ENCODE measurements at regions not wholly inside any gene's neighbourhood (a gene's known extent, or its start where the extent isn't known, plus 50 kb on each side); places are given as distances from the start of the nearest gene placed in this dataset.

DNA sequence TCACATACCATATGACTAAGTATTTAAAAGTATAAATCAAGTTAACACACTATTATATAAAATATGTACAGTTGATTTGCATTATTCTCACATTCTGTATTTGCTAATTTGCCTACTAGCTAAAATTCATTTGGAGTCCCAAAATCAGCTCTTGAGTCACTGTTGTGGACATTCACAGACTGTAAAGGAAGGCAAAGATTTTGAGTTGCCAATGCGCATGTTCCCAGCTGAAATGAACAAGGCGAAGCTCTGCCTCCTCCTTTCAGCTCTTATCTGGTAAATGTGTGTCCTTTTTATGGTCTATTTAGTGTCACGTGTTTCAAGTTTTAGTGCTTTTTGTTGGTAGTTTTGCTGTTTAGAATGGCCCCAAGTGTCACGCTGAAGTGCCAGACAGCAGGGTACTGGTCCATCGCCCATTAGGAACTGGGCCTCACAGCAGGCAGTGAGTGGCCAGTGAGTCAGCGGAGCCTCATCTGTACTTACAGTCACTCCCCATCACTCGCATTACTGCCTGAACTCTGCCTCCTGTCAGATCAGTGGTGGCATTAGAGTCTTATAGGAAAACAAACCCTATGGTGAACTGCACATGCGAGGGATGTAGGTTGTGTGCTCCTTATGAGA lies 87.2 kb upstream of the ADTRP start:
- TF ChIP-seq REPIN1 (tag by site-specific recombination; IDR thresholded peaks at IDR 0.05; ENCODE audit: low read depth), result no peak
- TF ChIP-seq YY2 (tag by site-specific recombination; IDR thresholded peaks at IDR 0.05), result no peak
- TF ChIP-seq ZNF416 (tag by site-specific recombination; IDR thresholded peaks at IDR 0.05), result no peak
- TF ChIP-seq SETDB1 (IDR thresholded peaks at IDR 0.05; ENCODE audit: insufficient read length, low read length), result no peak
- no peak for TF ChIP-seq ZNF707 (tag by site-specific recombination; IDR thresholded peaks at IDR 0.05)
- no peak for TF ChIP-seq HOXA7 (CRISPR knock-in tag; IDR thresholded peaks at IDR 0.05; ENCODE audit: borderline replicate concordance)
- TF ChIP-seq ZNF302 (tag by site-specific recombination; IDR thresholded peaks at IDR 0.05; ENCODE audit: low read depth), result no peak
- no peak for TF ChIP-seq ZSCAN23 (tag by site-specific recombination; IDR thresholded peaks at IDR 0.05)
- TF ChIP-seq ZNF239 (tag by site-specific recombination; IDR thresholded peaks at IDR 0.05), result no peak
- TF ChIP-seq ZNF704 (tag by site-specific recombination; IDR thresholded peaks at IDR 0.05), result no peak
- no peak for TF ChIP-seq ZNF510 (tag by site-specific recombination; IDR thresholded peaks at IDR 0.05; ENCODE audit: insufficient replicate concordance)
- no peak for TF ChIP-seq ZNF292 (tag by site-specific recombination; IDR thresholded peaks at IDR 0.05; ENCODE audit: borderline replicate concordance, low read depth)
- no peak for TF ChIP-seq GFI1B (tag by site-specific recombination; IDR thresholded peaks at IDR 0.05)
- Histone ChIP-seq H3K4me3 (ENCODE audit: low read depth, low read length) (no peak overlapping the region), H3K9me3 (ENCODE audit: control insufficient read depth, insufficient read depth, low read depth, low read length) (no peaks in the 10 kb centered on the region), H3K36me3 (ENCODE audit: control insufficient read depth in 2 of 2, insufficient read depth in 1 of 2, low read length in 2 of 2) (no peaks in the 10 kb centered on the region), H3K27ac (ENCODE audit: extremely low read depth, low read depth, low read length) (no peak overlapping the region), H3K4me1 (ENCODE audit: control insufficient read depth, insufficient read depth, low read length) (no peaks in the 10 kb centered on the region)
- POLR2A ChIA-PET, result no interaction called here
- CTCF ChIA-PET, result interaction anchor here (0.7 to 1.2 kb wide), 3 partner anchors 32 to 932 kb away, joined by 3 to 4 read pairs (median 3); no protein-coding TSS in a partner anchor

DNA sequence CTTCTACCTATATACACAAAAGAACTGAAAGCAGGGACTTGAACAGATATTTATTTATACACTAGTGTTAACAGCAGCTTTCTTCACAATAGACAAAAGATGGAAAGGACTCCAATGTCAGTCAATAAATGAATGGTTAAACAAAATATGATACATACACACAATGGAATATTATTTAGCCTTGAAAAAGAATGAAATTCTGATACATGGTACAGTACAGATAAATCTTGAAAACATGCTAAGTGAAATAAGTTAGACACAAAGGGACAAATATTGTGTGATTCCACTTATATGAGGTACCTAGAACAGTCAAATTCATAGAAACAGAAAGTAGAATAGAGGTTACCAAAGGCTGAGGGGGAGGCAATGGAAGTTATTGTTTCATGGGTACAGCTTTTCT lies 79.8 kb upstream of the ADTRP start:
- ChIA-PET POLR2A (no interaction called here), CTCF (interaction anchor here (0.8 kb wide), 1 partner anchor 205 kb away, joined by 3 read pairs; no protein-coding TSS in a partner anchor)
- TF ChIP-seq ZNF23 (tag by site-specific recombination; IDR thresholded peaks at IDR 0.05; ENCODE audit: borderline replicate concordance) (no peak), ZNF146 (tag by site-specific recombination; IDR thresholded peaks at IDR 0.05) (peak; percentile 56; the same call in 1 of the 2 replicates)

DNA sequence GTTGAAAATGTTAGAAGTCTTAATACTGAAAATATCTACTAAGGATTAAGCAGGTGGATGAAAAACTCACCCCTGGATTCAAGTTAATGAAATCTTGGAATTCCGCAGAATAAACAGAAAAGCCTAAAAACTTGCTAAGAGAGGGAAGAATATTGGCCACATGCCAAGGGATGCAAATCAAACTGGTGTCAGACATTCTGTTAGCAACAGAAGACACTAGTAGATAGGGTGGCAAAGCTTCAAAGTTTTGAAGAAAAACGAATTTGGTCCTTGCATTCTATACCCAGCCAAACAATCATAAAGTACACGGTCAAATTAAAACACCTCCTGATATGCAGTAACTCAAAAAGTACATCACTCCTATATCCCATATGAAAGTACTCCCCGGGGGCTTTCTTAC lies 77.1 kb upstream of the ADTRP start:
- no peaks in the 10 kb centered on the region for H3K4me1 ChIP-seq (ENCODE audit: control insufficient read depth, insufficient read depth, low read length)
- POLR2A ChIA-PET, result no interaction called here
- H3K4me3 ChIP-seq (ENCODE audit: low read depth, low read length), result no peak overlapping the region
- TF ChIP-seq ZNF112 (tag by site-specific recombination; IDR thresholded peaks at IDR 0.05), result no peak
- no peak for TF ChIP-seq ZNF366 (tag by site-specific recombination; conservative IDR thresholded peaks at IDR 0.05)
- TF ChIP-seq ZNF350 (tag by site-specific recombination; IDR thresholded peaks at IDR 0.05), result no peak
- TF ChIP-seq ZNF791 (tag by site-specific recombination; IDR thresholded peaks at IDR 0.05), result no peak
- no peak for TF ChIP-seq ZNF155 (tag by site-specific recombination; IDR thresholded peaks at IDR 0.05)
- no peak for TF ChIP-seq BCL11A (tag by site-specific recombination; IDR thresholded peaks at IDR 0.05; ENCODE audit: low read depth)
- TF ChIP-seq BCL6B (tag by site-specific recombination; IDR thresholded peaks at IDR 0.05), result no peak
- no peak for TF ChIP-seq ZNF660 (tag by site-specific recombination; IDR thresholded peaks at IDR 0.05)
- TF ChIP-seq, protein P1, sequence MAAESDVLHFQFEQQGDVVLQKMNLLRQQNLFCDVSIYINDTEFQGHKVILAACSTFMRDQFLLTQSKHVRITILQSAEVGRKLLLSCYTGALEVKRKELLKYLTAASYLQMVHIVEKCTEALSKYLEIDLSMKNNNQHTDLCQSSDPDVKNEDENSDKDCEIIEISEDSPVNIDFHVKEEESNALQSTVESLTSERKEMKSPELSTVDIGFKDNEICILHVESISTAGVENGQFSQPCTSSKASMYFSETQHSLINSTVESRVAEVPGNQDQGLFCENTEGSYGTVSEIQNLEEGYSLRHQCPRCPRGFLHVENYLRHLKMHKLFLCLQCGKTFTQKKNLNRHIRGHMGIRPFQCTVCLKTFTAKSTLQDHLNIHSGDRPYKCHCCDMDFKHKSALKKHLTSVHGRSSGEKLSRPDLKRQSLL (tag by site-specific recombination; IDR thresholded peaks at IDR 0.05), result no peak
- TF ChIP-seq PRDM6 (tag by site-specific recombination; IDR thresholded peaks at IDR 0.05), result no peak
- TF ChIP-seq, protein P2, sequence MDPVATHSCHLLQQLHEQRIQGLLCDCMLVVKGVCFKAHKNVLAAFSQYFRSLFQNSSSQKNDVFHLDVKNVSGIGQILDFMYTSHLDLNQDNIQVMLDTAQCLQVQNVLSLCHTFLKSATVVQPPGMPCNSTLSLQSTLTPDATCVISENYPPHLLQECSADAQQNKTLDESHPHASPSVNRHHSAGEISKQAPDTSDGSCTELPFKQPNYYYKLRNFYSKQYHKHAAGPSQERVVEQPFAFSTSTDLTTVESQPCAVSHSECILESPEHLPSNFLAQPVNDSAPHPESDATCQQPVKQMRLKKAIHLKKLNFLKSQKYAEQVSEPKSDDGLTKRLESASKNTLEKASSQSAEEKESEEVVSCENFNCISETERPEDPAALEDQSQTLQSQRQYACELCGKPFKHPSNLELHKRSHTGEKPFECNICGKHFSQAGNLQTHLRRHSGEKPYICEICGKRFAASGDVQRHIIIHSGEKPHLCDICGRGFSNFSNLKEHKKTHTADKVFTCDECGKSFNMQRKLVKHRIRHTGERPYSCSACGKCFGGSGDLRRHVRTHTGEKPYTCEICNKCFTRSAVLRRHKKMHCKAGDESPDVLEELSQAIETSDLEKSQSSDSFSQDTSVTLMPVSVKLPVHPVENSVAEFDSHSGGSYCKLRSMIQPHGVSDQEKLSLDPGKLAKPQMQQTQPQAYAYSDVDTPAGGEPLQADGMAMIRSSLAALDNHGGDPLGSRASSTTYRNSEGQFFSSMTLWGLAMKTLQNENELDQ (tag by site-specific recombination; IDR thresholded peaks at IDR 0.05; ENCODE audit: low read depth), result no peak
- H3K9me3 ChIP-seq (ENCODE audit: control insufficient read depth, insufficient read depth, low read depth, low read length), result no peaks in the 10 kb centered on the region
- H3K27ac ChIP-seq (ENCODE audit: extremely low read depth, low read depth, low read length), result no peak overlapping the region
- CTCF ChIA-PET, result no interaction called here
- no peaks in the 10 kb centered on the region for H3K36me3 ChIP-seq (ENCODE audit: control insufficient read depth in 2 of 2, insufficient read depth in 1 of 2, low read length in 2 of 2)

More for the DNA sequence above, 79.8 kb upstream of the ADTRP start:
- no peaks in the 10 kb centered on the region for H3K36me3 ChIP-seq (ENCODE audit: control insufficient read depth in 2 of 2, insufficient read depth in 1 of 2, low read length in 2 of 2)
- H3K9me3 ChIP-seq (ENCODE audit: control insufficient read depth, insufficient read depth, low read depth, low read length), result no peaks in the 10 kb centered on the region
- no peak overlapping the region for H3K27ac ChIP-seq (ENCODE audit: extremely low read depth, low read depth, low read length)
- no peak overlapping the region for H3K4me3 ChIP-seq (ENCODE audit: low read depth, low read length)
- no peaks in the 10 kb centered on the region for H3K4me1 ChIP-seq (ENCODE audit: control insufficient read depth, insufficient read depth, low read length)
